ENCODE measurements at regions not wholly inside any gene's neighbourhood (a gene's known extent, or its start where the extent isn't known, plus 50 kb on each side); places are given as distances from the start of the nearest gene placed in this dataset.

- Histone ChIP-seq H3K27ac (ENCODE audit: low read depth, low read length) (no peak overlapping the region), H3K36me3 (ENCODE audit: control insufficient read depth, insufficient read depth, low read length) (no peaks in the 10 kb centered on the region), H3K27me3 (ENCODE audit: control insufficient read depth, insufficient read depth, low read length, poor library complexity, severe bottlenecking) (no peaks in the 10 kb centered on the region), H3K9ac (ENCODE audit: extremely low read depth, low read length, poor library complexity, severe bottlenecking) (no peak overlapping the region), H3K4me3 (ENCODE audit: low read length) (no peak overlapping the region), H3K4me1 (ENCODE audit: control insufficient read depth, insufficient read depth, low read length) (no peaks in the 10 kb centered on the region), H3K9me3 (ENCODE audit: control insufficient read depth, low read length) (no peaks in the 10 kb centered on the region)
- no peaks in the 10 kb centered on the region for H3K36me3 Mint-ChIP-seq (ENCODE audit: low read depth)
- no peaks in the 10 kb centered on the region for H3K27me3 Mint-ChIP-seq (ENCODE audit: insufficient read depth)
- H3K9me3 Mint-ChIP-seq: no peaks in the 10 kb centered on the region
- no peak for TF ChIP-seq CTCF (conservative IDR thresholded peaks at IDR 0.05)
- no peaks in the 10 kb centered on the region for H3K4me1 Mint-ChIP-seq
- no peak overlapping the region for H3K27ac Mint-ChIP-seq
- 95% methylated on average over 2 of the region's 2 CpGs; no CpG with 5 or more reads in 1 of the 2 experiments for WGBS, 2 experiments (ENCODE audit: insufficient coverage in 1 of 2, insufficient read length in 1 of 2)
- no peak for DNase-seq
- H3K4me3 Mint-ChIP-seq: no peak overlapping the region
These were observed 135.7 kb upstream of the COX7C start for GRCh38 chr5:86482008-86482407.

GRCh38 chr5:86493777-86494176, 124.0 kb upstream of the COX7C start:
- Histone ChIP-seq H3K27me3 (ENCODE audit: control insufficient read depth, insufficient read depth, low read length, poor library complexity, severe bottlenecking) (no peaks in the 10 kb centered on the region), H3K9me3 (ENCODE audit: control insufficient read depth, low read length) (no peaks in the 10 kb centered on the region), H3K4me3 (ENCODE audit: low read length) (no peak overlapping the region), H3K9ac (ENCODE audit: extremely low read depth, low read length, poor library complexity, severe bottlenecking) (no peak overlapping the region), H3K27ac (ENCODE audit: low read depth, low read length) (no peak overlapping the region), H3K36me3 (ENCODE audit: control insufficient read depth, insufficient read depth, low read length) (no peaks in the 10 kb centered on the region), H3K4me1 (ENCODE audit: control insufficient read depth, insufficient read depth, low read length) (no peaks in the 10 kb centered on the region)
- Mint-ChIP-seq H3K4me1 (no peaks in the 10 kb centered on the region), H3K4me3 (no peak overlapping the region), H3K27me3 (ENCODE audit: insufficient read depth) (no peaks in the 10 kb centered on the region), H3K9me3 (no peaks in the 10 kb centered on the region), H3K36me3 (ENCODE audit: low read depth) (no peaks in the 10 kb centered on the region), H3K27ac (no peak overlapping the region)
- no peak for TF ChIP-seq CTCF (conservative IDR thresholded peaks at IDR 0.05)
- DNase-seq: no peak
- WGBS, 2 experiments (ENCODE audit: insufficient coverage in 1 of 2, insufficient read length in 1 of 2): 94 to 100% methylated on average over 1 of the region's 1 CpG

- H3K4me1 Mint-ChIP-seq: no peaks in the 10 kb centered on the region
- no peak overlapping the region for H3K27ac Mint-ChIP-seq
- no peaks in the 10 kb centered on the region for H3K4me1 ChIP-seq (ENCODE audit: control insufficient read depth, insufficient read depth, low read length)
- no peak overlapping the region for H3K4me3 ChIP-seq (ENCODE audit: low read length)
- H3K4me3 Mint-ChIP-seq: no peak overlapping the region
- no peaks in the 10 kb centered on the region for H3K9me3 ChIP-seq (ENCODE audit: control insufficient read depth, low read length)
- H3K9me3 Mint-ChIP-seq: no peaks in the 10 kb centered on the region
- no peaks in the 10 kb centered on the region for H3K36me3 ChIP-seq (ENCODE audit: control insufficient read depth, insufficient read depth, low read length)
- peak; percentile 42 for DNase-seq
- no peaks in the 10 kb centered on the region for H3K36me3 Mint-ChIP-seq (ENCODE audit: low read depth)
- H3K27me3 ChIP-seq (ENCODE audit: control insufficient read depth, insufficient read depth, low read length, poor library complexity, severe bottlenecking): no peaks in the 10 kb centered on the region
- H3K27ac ChIP-seq (ENCODE audit: low read depth, low read length): no peak overlapping the region
- WGBS, 2 experiments (ENCODE audit: insufficient coverage in 1 of 2, insufficient read length in 1 of 2): 86 to 88% methylated on average over 1 of the region's 1 CpG
- H3K27me3 Mint-ChIP-seq (ENCODE audit: insufficient read depth): no peaks in the 10 kb centered on the region
- no peak overlapping the region for H3K9ac ChIP-seq (ENCODE audit: extremely low read depth, low read length, poor library complexity, severe bottlenecking)
- peak; percentile 63 for TF ChIP-seq CTCF (conservative IDR thresholded peaks at IDR 0.05)
These were observed 116.8 kb upstream of the COX7C start for GRCh38 chr5:86500947-86501346.
